ENCODE measurements at regions not wholly inside any gene's neighbourhood (a gene's known extent, or its start where the extent isn't known, plus 50 kb on each side); places are given as distances from the start of the nearest gene placed in this dataset.

DNA sequence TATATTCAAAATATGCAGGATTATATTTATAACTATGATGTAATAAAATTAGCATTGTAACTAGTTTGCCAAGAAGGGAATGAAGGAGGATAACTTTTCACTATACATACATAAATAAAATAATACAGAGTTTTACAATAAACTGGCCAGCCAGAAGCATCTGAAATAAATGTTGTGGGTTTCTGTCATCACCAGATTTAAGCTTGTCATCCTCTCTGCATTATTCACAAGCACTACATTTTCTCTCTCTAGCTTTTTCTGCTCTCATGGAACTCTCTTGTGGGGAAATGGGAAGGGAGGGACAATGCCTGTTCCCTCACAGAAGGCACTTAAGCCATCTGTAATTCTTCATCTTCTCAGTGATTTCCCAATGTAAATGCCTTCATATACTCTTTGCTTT is 626.8 kb downstream of the SEMA5A start:
- H2AFZ ChIP-seq (ENCODE audit: low read depth): no peak overlapping the region
- H3K9me3 ChIP-seq: no peaks in the 10 kb centered on the region
- POLR2A ChIA-PET: no interaction called here
- no peaks in the 10 kb centered on the region for H3K36me3 ChIP-seq (replicated peaks in 1 of 2; ENCODE audit: control insufficient read depth in 1 of 2, insufficient read depth in 2 of 2, low read length in 1 of 2)
- TF ChIP-seq MXI1 (IDR thresholded peaks at IDR 0.05; ENCODE audit: low read depth, low read length) (no peak), RCOR1 (IDR thresholded peaks at IDR 0.05; ENCODE audit: low read length) (no peak), ELF1 (IDR thresholded peaks at IDR 0.05) (no peak)
- TF ChIP-seq, protein P1, sequence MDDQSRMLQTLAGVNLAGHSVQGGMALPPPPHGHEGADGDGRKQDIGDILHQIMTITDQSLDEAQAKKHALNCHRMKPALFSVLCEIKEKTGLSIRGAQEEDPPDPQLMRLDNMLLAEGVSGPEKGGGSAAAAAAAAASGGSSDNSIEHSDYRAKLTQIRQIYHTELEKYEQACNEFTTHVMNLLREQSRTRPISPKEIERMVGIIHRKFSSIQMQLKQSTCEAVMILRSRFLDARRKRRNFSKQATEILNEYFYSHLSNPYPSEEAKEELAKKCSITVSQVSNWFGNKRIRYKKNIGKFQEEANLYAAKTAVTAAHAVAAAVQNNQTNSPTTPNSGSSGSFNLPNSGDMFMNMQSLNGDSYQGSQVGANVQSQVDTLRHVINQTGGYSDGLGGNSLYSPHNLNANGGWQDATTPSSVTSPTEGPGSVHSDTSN (IDR thresholded peaks at IDR 0.05): no peak
- H3K27me3 ChIP-seq (ENCODE audit: insufficient read depth): no peaks in the 10 kb centered on the region
- H3K4me3 ChIP-seq (ENCODE audit: low read depth in 2 of 2, low read length in 1 of 2): no peak overlapping the region
- no peaks in the 10 kb centered on the region for H3K79me2 ChIP-seq (ENCODE audit: insufficient read depth)
- H3F3A ChIP-seq (replicated peaks; ENCODE audit: insufficient read depth): no peaks in the 10 kb centered on the region
- H4K20me1 ChIP-seq (ENCODE audit: insufficient read depth): no peaks in the 10 kb centered on the region
- H3K4me1 ChIP-seq (ENCODE audit: control insufficient read depth in 1 of 2, insufficient read depth in 2 of 2, low read depth in 1 of 2, low read length in 1 of 2): no peaks in the 10 kb centered on the region
- CTCF ChIA-PET: interaction anchor here (2.5 kb wide), 1 partner anchor 11 kb away, joined by 17 read pairs; no protein-coding TSS in a partner anchor
- H3K9ac ChIP-seq: no peak overlapping the region
- H3K4me2 ChIP-seq: no peak overlapping the region
- H3K9me2 ChIP-seq: no peaks in the 10 kb centered on the region
- no peak for DNase-seq
- H3K27ac ChIP-seq (ENCODE audit: low read depth in 2 of 2, low read length in 1 of 2): no peak overlapping the region

DNA sequence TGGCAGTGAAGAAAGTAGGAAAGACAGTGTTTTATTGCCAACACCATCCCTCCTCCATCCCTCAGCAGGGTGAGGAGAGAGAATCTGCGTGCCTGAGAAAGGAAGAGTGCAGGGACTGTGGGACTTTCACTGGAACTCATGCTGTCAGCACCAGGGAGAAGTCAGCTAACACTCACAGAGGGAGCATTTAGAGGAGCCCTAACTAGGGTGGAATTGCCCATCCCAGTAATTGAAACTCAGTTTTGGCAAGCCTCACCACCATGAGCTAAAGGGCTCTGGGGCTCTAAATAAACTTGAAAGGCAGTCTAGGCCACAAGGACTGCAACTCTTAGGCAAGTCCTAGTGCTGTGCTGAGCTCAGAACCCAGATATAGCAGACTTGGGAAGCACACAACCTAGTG is 622.3 kb downstream of the SEMA5A start:
- H2AFZ ChIP-seq (ENCODE audit: low read depth): no peak overlapping the region
- WGBS (ENCODE audit: low lambda C conversion rate): 31% methylated on average over 1 of the region's 1 CpG
- POLR2A ChIA-PET: no interaction called here
- TF ChIP-seq JUND (IDR thresholded peaks at IDR 0.05) (no peak), EZH2phosphoT487 (IDR thresholded peaks at IDR 0.05; ENCODE audit: borderline replicate concordance, low read depth) (no peak), EP300 (IDR thresholded peaks at IDR 0.05; ENCODE audit: borderline replicate concordance in 1 of 2, low read depth in 1 of 2, low read length in 1 of 2) (no peak), FOSL2 (IDR thresholded peaks at IDR 0.05; ENCODE audit: borderline replicate concordance, low read depth) (no peak), TEAD4 (IDR thresholded peaks at IDR 0.05; ENCODE audit: borderline replicate concordance, insufficient read depth) (no peak), RFX5 (IDR thresholded peaks at IDR 0.05; ENCODE audit: low read length) (no peak)
- TF ChIP-seq, protein P2, sequence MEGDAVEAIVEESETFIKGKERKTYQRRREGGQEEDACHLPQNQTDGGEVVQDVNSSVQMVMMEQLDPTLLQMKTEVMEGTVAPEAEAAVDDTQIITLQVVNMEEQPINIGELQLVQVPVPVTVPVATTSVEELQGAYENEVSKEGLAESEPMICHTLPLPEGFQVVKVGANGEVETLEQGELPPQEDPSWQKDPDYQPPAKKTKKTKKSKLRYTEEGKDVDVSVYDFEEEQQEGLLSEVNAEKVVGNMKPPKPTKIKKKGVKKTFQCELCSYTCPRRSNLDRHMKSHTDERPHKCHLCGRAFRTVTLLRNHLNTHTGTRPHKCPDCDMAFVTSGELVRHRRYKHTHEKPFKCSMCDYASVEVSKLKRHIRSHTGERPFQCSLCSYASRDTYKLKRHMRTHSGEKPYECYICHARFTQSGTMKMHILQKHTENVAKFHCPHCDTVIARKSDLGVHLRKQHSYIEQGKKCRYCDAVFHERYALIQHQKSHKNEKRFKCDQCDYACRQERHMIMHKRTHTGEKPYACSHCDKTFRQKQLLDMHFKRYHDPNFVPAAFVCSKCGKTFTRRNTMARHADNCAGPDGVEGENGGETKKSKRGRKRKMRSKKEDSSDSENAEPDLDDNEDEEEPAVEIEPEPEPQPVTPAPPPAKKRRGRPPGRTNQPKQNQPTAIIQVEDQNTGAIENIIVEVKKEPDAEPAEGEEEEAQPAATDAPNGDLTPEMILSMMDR (IDR thresholded peaks at IDR 0.05): no peak
- TF ChIP-seq, protein P1 (IDR thresholded peaks at IDR 0.05): no peak
- TF ChIP-seq, protein P3, sequence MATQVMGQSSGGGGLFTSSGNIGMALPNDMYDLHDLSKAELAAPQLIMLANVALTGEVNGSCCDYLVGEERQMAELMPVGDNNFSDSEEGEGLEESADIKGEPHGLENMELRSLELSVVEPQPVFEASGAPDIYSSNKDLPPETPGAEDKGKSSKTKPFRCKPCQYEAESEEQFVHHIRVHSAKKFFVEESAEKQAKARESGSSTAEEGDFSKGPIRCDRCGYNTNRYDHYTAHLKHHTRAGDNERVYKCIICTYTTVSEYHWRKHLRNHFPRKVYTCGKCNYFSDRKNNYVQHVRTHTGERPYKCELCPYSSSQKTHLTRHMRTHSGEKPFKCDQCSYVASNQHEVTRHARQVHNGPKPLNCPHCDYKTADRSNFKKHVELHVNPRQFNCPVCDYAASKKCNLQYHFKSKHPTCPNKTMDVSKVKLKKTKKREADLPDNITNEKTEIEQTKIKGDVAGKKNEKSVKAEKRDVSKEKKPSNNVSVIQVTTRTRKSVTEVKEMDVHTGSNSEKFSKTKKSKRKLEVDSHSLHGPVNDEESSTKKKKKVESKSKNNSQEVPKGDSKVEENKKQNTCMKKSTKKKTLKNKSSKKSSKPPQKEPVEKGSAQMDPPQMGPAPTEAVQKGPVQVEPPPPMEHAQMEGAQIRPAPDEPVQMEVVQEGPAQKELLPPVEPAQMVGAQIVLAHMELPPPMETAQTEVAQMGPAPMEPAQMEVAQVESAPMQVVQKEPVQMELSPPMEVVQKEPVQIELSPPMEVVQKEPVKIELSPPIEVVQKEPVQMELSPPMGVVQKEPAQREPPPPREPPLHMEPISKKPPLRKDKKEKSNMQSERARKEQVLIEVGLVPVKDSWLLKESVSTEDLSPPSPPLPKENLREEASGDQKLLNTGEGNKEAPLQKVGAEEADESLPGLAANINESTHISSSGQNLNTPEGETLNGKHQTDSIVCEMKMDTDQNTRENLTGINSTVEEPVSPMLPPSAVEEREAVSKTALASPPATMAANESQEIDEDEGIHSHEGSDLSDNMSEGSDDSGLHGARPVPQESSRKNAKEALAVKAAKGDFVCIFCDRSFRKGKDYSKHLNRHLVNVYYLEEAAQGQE (IDR thresholded peaks at IDR 0.05; ENCODE audit: low read depth, low read length): no peak
- TF ChIP-seq, protein P4, sequence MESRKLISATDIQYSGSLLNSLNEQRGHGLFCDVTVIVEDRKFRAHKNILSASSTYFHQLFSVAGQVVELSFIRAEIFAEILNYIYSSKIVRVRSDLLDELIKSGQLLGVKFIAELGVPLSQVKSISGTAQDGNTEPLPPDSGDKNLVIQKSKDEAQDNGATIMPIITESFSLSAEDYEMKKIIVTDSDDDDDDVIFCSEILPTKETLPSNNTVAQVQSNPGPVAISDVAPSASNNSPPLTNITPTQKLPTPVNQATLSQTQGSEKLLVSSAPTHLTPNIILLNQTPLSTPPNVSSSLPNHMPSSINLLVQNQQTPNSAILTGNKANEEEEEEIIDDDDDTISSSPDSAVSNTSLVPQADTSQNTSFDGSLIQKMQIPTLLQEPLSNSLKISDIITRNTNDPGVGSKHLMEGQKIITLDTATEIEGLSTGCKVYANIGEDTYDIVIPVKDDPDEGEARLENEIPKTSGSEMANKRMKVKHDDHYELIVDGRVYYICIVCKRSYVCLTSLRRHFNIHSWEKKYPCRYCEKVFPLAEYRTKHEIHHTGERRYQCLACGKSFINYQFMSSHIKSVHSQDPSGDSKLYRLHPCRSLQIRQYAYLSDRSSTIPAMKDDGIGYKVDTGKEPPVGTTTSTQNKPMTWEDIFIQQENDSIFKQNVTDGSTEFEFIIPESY (IDR thresholded peaks at IDR 0.05; ENCODE audit: borderline replicate concordance, low read depth): no peak
- TF ChIP-seq, protein P5, sequence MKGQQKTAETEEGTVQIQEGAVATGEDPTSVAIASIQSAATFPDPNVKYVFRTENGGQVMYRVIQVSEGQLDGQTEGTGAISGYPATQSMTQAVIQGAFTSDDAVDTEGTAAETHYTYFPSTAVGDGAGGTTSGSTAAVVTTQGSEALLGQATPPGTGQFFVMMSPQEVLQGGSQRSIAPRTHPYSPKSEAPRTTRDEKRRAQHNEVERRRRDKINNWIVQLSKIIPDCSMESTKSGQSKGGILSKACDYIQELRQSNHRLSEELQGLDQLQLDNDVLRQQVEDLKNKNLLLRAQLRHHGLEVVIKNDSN (IDR thresholded peaks at IDR 0.05; ENCODE audit: borderline replicate concordance, low read depth): no peak
- TF ChIP-seq, protein P6, sequence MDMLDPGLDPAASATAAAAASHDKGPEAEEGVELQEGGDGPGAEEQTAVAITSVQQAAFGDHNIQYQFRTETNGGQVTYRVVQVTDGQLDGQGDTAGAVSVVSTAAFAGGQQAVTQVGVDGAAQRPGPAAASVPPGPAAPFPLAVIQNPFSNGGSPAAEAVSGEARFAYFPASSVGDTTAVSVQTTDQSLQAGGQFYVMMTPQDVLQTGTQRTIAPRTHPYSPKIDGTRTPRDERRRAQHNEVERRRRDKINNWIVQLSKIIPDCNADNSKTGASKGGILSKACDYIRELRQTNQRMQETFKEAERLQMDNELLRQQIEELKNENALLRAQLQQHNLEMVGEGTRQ (IDR thresholded peaks at IDR 0.05; ENCODE audit: borderline replicate concordance, low read depth, low read length): no peak

More for the DNA sequence above, 622.3 kb downstream of the SEMA5A start:
- CTCF ChIA-PET: interaction anchor here (1.3 to 3.3 kb wide), 2 partner anchors 10 to 15 kb away, joined by 6 to 13 read pairs; no protein-coding TSS in a partner anchor
- Histone ChIP-seq H3F3A (replicated peaks; ENCODE audit: insufficient read depth) (no peaks in the 10 kb centered on the region), H3K9me3 (no peaks in the 10 kb centered on the region), H3K36me3 (replicated peaks in 1 of 2; ENCODE audit: control insufficient read depth in 1 of 2, insufficient read depth in 2 of 2, low read length in 1 of 2) (no peaks in the 10 kb centered on the region), H3K79me2 (ENCODE audit: insufficient read depth) (no peaks in the 10 kb centered on the region), H3K9ac (no peak overlapping the region), H3K9me2 (no peaks in the 10 kb centered on the region), H3K4me2 (no peak overlapping the region), H4K20me1 (ENCODE audit: insufficient read depth) (no peaks in the 10 kb centered on the region), H3K4me1 (ENCODE audit: control insufficient read depth in 1 of 2, insufficient read depth in 2 of 2, low read depth in 1 of 2, low read length in 1 of 2) (no peaks in the 10 kb centered on the region), H3K27me3 (ENCODE audit: insufficient read depth) (no peaks in the 10 kb centered on the region), H3K27ac (ENCODE audit: low read depth in 2 of 2, low read length in 1 of 2) (no peak overlapping the region), H3K4me3 (ENCODE audit: low read depth in 2 of 2, low read length in 1 of 2) (no peak overlapping the region)
- DNase-seq: no peak

All from SK-N-SH (cell line).